IMR-90 (cell line): ENCODE measurements at regions not wholly inside any gene's neighbourhood (a gene's known extent, or its start where the extent isn't known, plus 50 kb on each side); places are given as distances from the start of the nearest gene placed in this dataset.

Experiments
- ATAC-seq: fragments of 200-7000 bp; cut with Tn5 transposase; 2 replicates; pipeline ENCODE4 v1.9.1; 2020; ENCODE audit warnings: low read depth, mild to moderate bottlenecking, moderate library complexity
- BruUV-seq: library from RNA; stranded (reverse); fragments of 400-500 nt; replicated peaks from 2 replicates; lab custom pipeline; 2021; lab: Mats Ljungman, UMichigan
- CTCF ChIA-PET: fragments of 300-600 bp; formaldehyde crosslinking; extraction: SDS; loops from one replicate; lab custom pipeline; 2021; ENCODE audit warnings: antibody characterized with exemption; lab: Yijun Ruan, JAX
- POLR2A ChIA-PET: fragments of 300-600 bp; sonication (Branson Sonifier 250); formaldehyde crosslinking; loops from one replicate; lab custom pipeline; 2022; ENCODE audit warnings: antibody characterized with exemption; ENCODE audit not compliant: unreplicated experiment; lab: Charles Lee
- DNase-seq: peaks from one replicate; pipeline ENCODE4 v3.0.0; 2013
- H2AFZ ChIP-seq: replicated peaks from 2 replicates; pipeline ENCODE3; 2013; ENCODE audit warnings: low read length, mild to moderate bottlenecking; ENCODE audit not compliant: poor library complexity
- H2AK5ac ChIP-seq: 2 replicates; pipeline ENCODE4 v1.6.1; 2013; ENCODE audit warnings: low read depth, low read length, inconsistent platforms
- H2AK9ac ChIP-seq: replicated peaks from 2 replicates; pipeline ENCODE3; 2013; ENCODE audit warnings: mild to moderate bottlenecking, low read depth, low read length, moderate library complexity; ENCODE audit not compliant: poor library complexity
- H2BK120ac ChIP-seq: 2 replicates; pipeline ENCODE4 v1.6.1; 2013; ENCODE audit warnings: low read depth, low read length, inconsistent platforms
- H2BK15ac ChIP-seq: 3 replicates; pipeline ENCODE4 v1.6.1; 2013; ENCODE audit warnings: low read depth, low read length, inconsistent platforms
- H2BK20ac ChIP-seq: 2 replicates; pipeline ENCODE4 v1.6.1; 2013; ENCODE audit warnings: low read depth, mild to moderate bottlenecking, inconsistent platforms, low read length, moderate library complexity
- H2BK5ac ChIP-seq: 2 replicates; pipeline ENCODE4 v1.6.1; 2013; ENCODE audit warnings: mild to moderate bottlenecking, low read depth, low read length, inconsistent platforms; ENCODE audit not compliant: poor library complexity, severe bottlenecking
- H3K14ac ChIP-seq: replicated peaks from 2 replicates; pipeline ENCODE4 v1.6.1; 2013; ENCODE audit warnings: low read depth, low read length, inconsistent platforms
- H3K18ac ChIP-seq: 2 replicates; pipeline ENCODE4 v1.6.1; 2013; ENCODE audit warnings: low read depth, low read length, control low read depth
- H3K23ac ChIP-seq: 2 replicates; pipeline ENCODE4 v1.6.1; 2013; ENCODE audit warnings: low read depth, low read length, inconsistent platforms
- H3K27ac ChIP-seq: 2 replicates; pipeline ENCODE4 v1.5.1; 2013; ENCODE audit warnings: mild to moderate bottlenecking, control low read depth, low read length; ENCODE audit not compliant: insufficient read depth
- H3K27me3 ChIP-seq: 2 replicates; pipeline ENCODE4 v1.6.1; 2013; ENCODE audit warnings: low read length; ENCODE audit not compliant: control insufficient read depth, insufficient read depth
- H3K36me3 ChIP-seq: 2 replicates; pipeline ENCODE4 v1.6.1; 2013; ENCODE audit warnings: low read length, mixed read lengths; ENCODE audit not compliant: control insufficient read depth, insufficient read depth
- H3K4ac ChIP-seq: 2 replicates; pipeline ENCODE4 v1.6.1; 2013; ENCODE audit warnings: low read depth, low read length, inconsistent platforms
- H3K4me1 ChIP-seq: 2 replicates; pipeline ENCODE4 v1.6.1; 2013; ENCODE audit warnings: low read length, mixed read lengths; ENCODE audit not compliant: control insufficient read depth, insufficient read depth
- H3K4me2 ChIP-seq: 2 replicates; pipeline ENCODE4 v1.6.1; 2013; ENCODE audit warnings: low read depth, mild to moderate bottlenecking, control low read depth, low read length, moderate library complexity
- H3K4me3 ChIP-seq: 2 replicates; pipeline ENCODE4 v1.5.1; 2013; ENCODE audit warnings: low read depth, mild to moderate bottlenecking, control low read depth, low read length, moderate library complexity; ENCODE audit not compliant: insufficient read depth
- H3K56ac ChIP-seq: 2 replicates; pipeline ENCODE4 v1.6.1; 2013; ENCODE audit warnings: low read length, inconsistent platforms; ENCODE audit not compliant: insufficient read depth; ENCODE audit errors: extremely low read depth
- H3K79me1 ChIP-seq, 2 experiments: 2 replicates each; pipeline ENCODE4 v1.6.1; 2013; ENCODE audit warnings: low read length in 2 of 2, inconsistent platforms in 1 of 2, low read depth in 1 of 2
- H3K9ac ChIP-seq: 2 replicates; pipeline ENCODE4 v1.6.1; 2013; ENCODE audit warnings: low read depth, low read length, control low read depth
- H3K9me1 ChIP-seq: 2 replicates; pipeline ENCODE4 v1.6.1; 2013; ENCODE audit warnings: low read length, inconsistent platforms; ENCODE audit not compliant: insufficient read depth
- H3K9me3 ChIP-seq: 2 replicates; pipeline ENCODE4 v1.6.1; 2013; ENCODE audit warnings: low read length; ENCODE audit not compliant: control insufficient read depth, insufficient read depth
- H4K20me1 ChIP-seq: 2 replicates; pipeline ENCODE4 v1.6.1; 2013; ENCODE audit warnings: low read length, inconsistent platforms; ENCODE audit not compliant: insufficient read depth
- H4K5ac ChIP-seq: 2 replicates; pipeline ENCODE4 v1.6.1; 2013; ENCODE audit warnings: mild to moderate bottlenecking, low read depth, low read length, control low read depth
- H4K8ac ChIP-seq, 2 experiments: 2 replicates each; pipeline ENCODE4 v1.6.1; 2013; ENCODE audit warnings: low read depth in 2 of 2, low read length in 2 of 2, control low read depth in 1 of 2, inconsistent platforms in 1 of 2
- H4K91ac ChIP-seq: 2 replicates; pipeline ENCODE4 v1.6.1; 2013; ENCODE audit warnings: low read depth, low read length, inconsistent platforms; ENCODE audit not compliant: insufficient read depth
- BHLHE40 ChIP-seq: fragments of 150-350 bp; IDR thresholded peaks from 2 replicates; pipeline ENCODE4 v1.6.1; 2016; ENCODE audit warnings: mild to moderate bottlenecking, low read depth, low read length
- CEBPB ChIP-seq: IDR thresholded peaks from 2 replicates; pipeline ENCODE4 v1.6.1; 2012; ENCODE audit warnings: low read depth, low read length, improper control_type of control experiment
- CHD1 ChIP-seq: IDR thresholded peaks from 2 replicates; pipeline ENCODE4 v1.6.1; 2012; ENCODE audit warnings: low read depth, low read length, improper control_type of control experiment
- CTCF ChIP-seq: conservative IDR thresholded peaks from 2 replicates; pipeline ENCODE4 v1.5.1; 2012; ENCODE audit warnings: mild to moderate bottlenecking, low read depth, low read length, improper control_type of control experiment
- ELK1 ChIP-seq: fragments of 150-350 bp; IDR thresholded peaks from 2 replicates; pipeline ENCODE4 v1.6.1; 2016; ENCODE audit warnings: low read depth, mild to moderate bottlenecking, low read length, moderate library complexity, borderline replicate concordance
- FOS ChIP-seq: fragments of 150-350 bp; IDR thresholded peaks from 2 replicates; pipeline ENCODE4 v1.6.1; 2016; ENCODE audit warnings: low read depth, low read length
- MAFK ChIP-seq: IDR thresholded peaks from 2 replicates; pipeline ENCODE4 v1.6.1; 2012; ENCODE audit warnings: low read depth, low read length, improper control_type of control experiment
- MAZ ChIP-seq: IDR thresholded peaks from 2 replicates; pipeline ENCODE4 v1.6.1; 2012; ENCODE audit warnings: low read depth, mild to moderate bottlenecking, low read length, improper control_type of control experiment, moderate library complexity, borderline replicate concordance
- MXI1 ChIP-seq: IDR thresholded peaks from 2 replicates; pipeline ENCODE4 v1.6.1; 2012; ENCODE audit warnings: low read depth, mild to moderate bottlenecking, low read length, moderate library complexity, borderline replicate concordance
- NFE2L2 ChIP-seq: fragments of 150-350 bp; IDR thresholded peaks from 2 replicates; pipeline ENCODE4 v1.6.1; 2016; ENCODE audit warnings: low read depth, mild to moderate bottlenecking, low read length
- POLR2A ChIP-seq: IDR thresholded peaks from 2 replicates; pipeline ENCODE4 v1.6.1; 2012; ENCODE audit warnings: mild to moderate bottlenecking, low read depth, low read length
- RCOR1 ChIP-seq: IDR thresholded peaks from 2 replicates; pipeline ENCODE4 v1.6.1; 2012; ENCODE audit warnings: mild to moderate bottlenecking, low read length, improper control_type of control experiment; ENCODE audit not compliant: insufficient replicate concordance
- RFX5 ChIP-seq: IDR thresholded peaks from 2 replicates; pipeline ENCODE4 v1.8.0; 2012; ENCODE audit warnings: low read depth, mild to moderate bottlenecking, low read length, moderate library complexity
- SMC3 ChIP-seq: fragments of 150-350 bp; IDR thresholded peaks from 2 replicates; pipeline ENCODE4 v1.6.1; 2016; ENCODE audit warnings: low read depth, mild to moderate bottlenecking, antibody characterized with exemption, low read length, moderate library complexity
- WGBS, 2 experiments: methylation state at CpG; one replicate each; pipeline versions ENCODE4 v1.1.5 to v1.1.7; 2013; ENCODE audit warnings: missing lambda C conversion rate in 2 of 2; ENCODE audit not compliant: insufficient read length in 1 of 2; ENCODE audit errors: extremely low coverage in 2 of 2; 5-methylcytosine and 5-hydroxymethylcytosine counted together
- dilution Hi-C: fragments of 300-500 bp; cut with HindIII; formaldehyde crosslinking; loops from one replicate; pipeline ENCODE4 v1.14.3; 2018; ENCODE audit warnings: low sequenced_read_pairs; ENCODE audit not compliant: unreplicated experiment
- in situ Hi-C: fragments of 300-500 bp; cut with MboI; formaldehyde crosslinking; loops from 3 replicates; pipeline ENCODE4 v1.14.3; 2019; ENCODE audit warnings: low sequenced_read_pairs, inconsistent platforms, mixed read lengths
- intact Hi-C: fragments of 100-400 bp; cut with micrococcal nuclease; formaldehyde crosslinking; loops from 2 replicates; pipeline ENCODE4 v1.10.0; 2022

- ATAC-seq, result no peak
- H4K8ac ChIP-seq, result no peak overlapping the region
- H3K18ac ChIP-seq, result no peak overlapping the region
- in situ Hi-C loops (no loop called here), intact Hi-C loops (no loop called here), dilution Hi-C loops (no loop called here)
- H3K14ac ChIP-seq, result no peak overlapping the region
- no peak overlapping the region for H2AFZ ChIP-seq
- H3K23ac ChIP-seq, result no peak overlapping the region
- H2AK9ac ChIP-seq, result no peak overlapping the region
- no peak overlapping the region for H3K56ac ChIP-seq
- no peak overlapping the region for H3K4me3 ChIP-seq
- no CpG with 5 or more reads among the region's 6 CpGs for WGBS, 2 experiments
- no TSS peak for BruUV-seq
- H2BK5ac ChIP-seq, result no peak overlapping the region
- no peak overlapping the region for H3K9ac ChIP-seq
- H2BK20ac ChIP-seq, result no peak overlapping the region
- H3K9me1 ChIP-seq, result no peaks in the 10 kb centered on the region
- DNase-seq, result peak; percentile 11
- H2BK120ac ChIP-seq, result no peak overlapping the region
- H4K20me1 ChIP-seq, result no peaks in the 10 kb centered on the region
- no peaks in the 10 kb centered on the region; the same call in none of the 2 replicates for H3K27me3 ChIP-seq
- H2BK15ac ChIP-seq, result no peak overlapping the region
- no peak overlapping the region for H4K5ac ChIP-seq
- no peaks in the 10 kb centered on the region for H3K4me1 ChIP-seq
- H2AK5ac ChIP-seq, result no peak overlapping the region
- no peaks in the 10 kb centered on the region for H3K79me1 ChIP-seq
- POLR2A ChIA-PET, result no interaction called here
- H3K27ac ChIP-seq, result no peak overlapping the region
- no peak for TF ChIP-seq MAFK
- no peak for TF ChIP-seq CTCF
- TF ChIP-seq RCOR1, result no peak
- no peak for TF ChIP-seq RFX5
- no peak for TF ChIP-seq FOS
- TF ChIP-seq CEBPB, result no peak
- TF ChIP-seq POLR2A, result no peak
- no peak for TF ChIP-seq MXI1
- TF ChIP-seq ELK1, result no peak
- no peak for TF ChIP-seq CHD1
- no peak for TF ChIP-seq SMC3
- TF ChIP-seq NFE2L2, result no peak
- no peak for TF ChIP-seq MAZ
- no peak for TF ChIP-seq BHLHE40
- H3K9me3 ChIP-seq, result no peaks in the 10 kb centered on the region
- CTCF ChIA-PET, result interaction anchor here (0.7 kb wide), 1 partner anchor 13 kb away, joined by 3 read pairs; no protein-coding TSS in a partner anchor
- H4K91ac ChIP-seq, result no peak overlapping the region
- H3K36me3 ChIP-seq, result no peaks in the 10 kb centered on the region
- no peak overlapping the region for H3K4ac ChIP-seq
- no peak overlapping the region for H3K4me2 ChIP-seq
Measured at GRCh38 chr3:66885326-66886000, 112.6 kb upstream of the KBTBD8 start.
